ENCODE measurements at regions not wholly inside any gene's neighbourhood (a gene's known extent, or its start where the extent isn't known, plus 50 kb on each side); places are given as distances from the start of the nearest gene placed in this dataset.
"Not testable (repeated sequence)": the region's sequence is repeated elsewhere in the genome, so short reads cannot be mapped to it uniquely, and the experiment has no call there.

DNA sequence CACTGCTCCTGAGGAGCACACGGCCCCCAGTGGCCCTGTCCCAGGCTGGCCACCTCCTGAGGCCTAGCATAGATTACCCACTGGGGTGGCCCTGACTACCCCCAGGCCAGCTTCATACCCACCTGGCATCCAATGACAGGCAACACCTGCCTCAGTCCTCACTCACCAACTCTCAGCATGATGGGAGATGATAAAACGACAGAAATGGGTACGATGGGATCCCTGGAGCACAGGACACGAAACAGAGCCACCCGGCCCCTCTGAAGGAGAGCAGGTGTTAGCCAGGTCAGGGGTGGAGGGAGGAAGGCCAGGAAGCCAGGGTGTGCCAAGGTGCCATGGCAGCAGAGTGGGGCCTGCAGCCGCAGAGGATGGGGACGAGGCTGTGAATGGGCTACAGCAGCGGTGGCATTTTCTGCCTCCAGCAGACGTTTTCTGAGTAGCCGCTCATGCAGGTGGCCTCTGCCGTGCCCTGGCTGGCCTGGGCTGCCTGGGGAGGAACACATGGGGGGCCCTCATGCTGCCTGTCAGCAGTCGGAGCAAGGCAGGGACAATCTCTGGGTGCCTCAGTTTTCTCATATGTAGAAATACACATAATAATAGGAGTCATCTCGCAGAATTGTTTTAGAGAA lies 50.2 kb upstream of the FGF3 start:
- DNase-seq: no peak

GRCh38 chr11:69870766-69871165 lies 51.5 kb upstream of the FGF3 start:
- DNase-seq: no peak

DNA sequence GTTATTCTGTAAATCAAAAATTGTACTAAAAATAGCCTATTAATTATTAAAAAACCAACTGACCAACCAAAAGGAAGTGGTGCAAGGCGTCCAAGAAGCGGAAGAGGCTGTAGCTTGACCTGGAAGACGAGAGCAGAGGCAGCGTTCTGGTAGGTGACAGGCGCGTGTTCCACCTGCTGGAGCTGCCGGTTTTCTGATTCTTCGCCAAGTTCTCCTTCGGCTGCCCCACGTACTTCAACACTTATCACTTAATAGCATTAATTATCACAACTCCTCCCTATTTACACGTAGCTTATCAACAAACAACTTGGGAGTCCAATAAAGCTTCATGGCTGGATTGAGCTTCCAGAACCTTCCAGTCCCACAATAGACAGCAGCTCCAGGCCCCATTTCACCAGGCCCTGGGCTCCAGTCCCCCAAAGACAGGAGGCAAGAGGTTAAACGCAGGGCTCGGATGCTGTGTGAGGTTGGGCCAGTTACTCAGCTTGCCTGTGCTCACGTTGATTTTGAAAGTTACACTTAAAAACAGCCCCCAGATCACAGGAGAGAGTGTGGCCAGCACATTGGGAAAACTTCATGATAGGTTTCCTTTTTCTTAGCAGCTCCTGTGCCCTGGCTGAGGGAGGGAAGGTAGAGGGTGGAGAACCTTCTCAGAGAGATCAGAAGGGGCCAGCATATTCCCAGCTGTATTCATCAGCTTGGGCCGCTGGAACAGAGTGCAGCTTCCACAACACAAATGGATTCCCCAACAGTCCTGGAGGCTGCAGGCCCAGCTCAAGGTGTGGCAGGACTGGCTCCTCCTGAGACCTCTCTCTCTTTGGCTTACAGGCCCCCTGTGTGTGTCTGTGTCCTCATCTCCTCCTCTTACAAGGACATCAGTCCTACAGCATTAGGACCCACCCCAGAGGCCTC lies 54.2 kb upstream of the FGF3 start:
- DNase-seq: no peak

GRCh38 chr11:69874178-69874983 lies 55.2 kb upstream of the FGF3 start:
- no peak for DNase-seq

DNA sequence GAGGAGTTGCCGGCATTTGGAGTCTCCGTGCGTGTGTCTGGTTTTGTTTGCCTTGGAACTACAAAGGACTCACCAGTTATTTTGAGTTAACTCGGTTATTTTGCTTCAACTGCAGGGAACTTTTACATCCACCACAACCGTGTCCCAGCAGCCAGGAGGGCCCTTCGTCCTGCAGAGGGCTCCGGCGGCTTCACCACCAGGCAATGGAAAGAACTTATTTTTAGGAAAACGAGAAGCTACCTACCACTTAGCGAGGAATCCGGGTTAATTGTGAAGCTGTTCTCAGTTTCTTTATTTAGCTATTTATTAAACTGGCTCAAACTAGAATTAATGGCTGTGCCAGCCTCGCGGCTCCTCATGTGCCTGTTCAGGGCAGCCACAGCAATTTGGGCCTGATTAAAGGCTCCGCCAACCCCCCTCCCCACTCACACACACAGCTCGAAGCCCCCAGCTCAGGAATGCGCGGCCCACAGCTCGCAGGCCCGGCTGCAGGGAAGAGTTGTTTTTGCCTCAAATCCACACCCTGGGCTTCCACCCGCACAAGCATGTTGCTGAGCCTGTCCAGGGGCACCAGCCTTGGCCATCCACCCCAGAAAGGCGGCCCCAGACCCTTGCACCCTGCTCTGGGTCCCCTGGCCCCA lies 55.9 kb upstream of the FGF3 start:
- no peak for DNase-seq

DNA sequence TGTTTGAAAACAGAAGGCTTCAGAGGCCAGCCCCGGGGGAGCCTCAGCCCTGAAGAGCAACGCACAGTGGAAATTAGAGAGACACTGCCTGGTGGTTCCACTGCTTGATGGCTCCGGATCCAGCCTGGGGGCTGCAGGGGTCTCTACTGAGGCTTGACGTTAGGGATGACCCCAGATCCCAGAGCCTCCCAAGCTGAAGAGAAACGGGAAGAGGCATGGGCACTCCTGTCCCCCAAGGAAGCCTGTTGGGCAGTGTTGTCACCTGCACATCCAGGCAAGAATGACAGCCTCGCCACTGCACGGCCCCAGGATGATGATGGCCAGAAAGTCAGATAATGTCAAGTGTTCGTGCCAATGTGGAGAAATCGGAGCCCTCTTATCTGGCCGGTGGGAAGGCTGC lies 56.8 kb upstream of the FGF3 start:
- no peak for DNase-seq

DNA sequence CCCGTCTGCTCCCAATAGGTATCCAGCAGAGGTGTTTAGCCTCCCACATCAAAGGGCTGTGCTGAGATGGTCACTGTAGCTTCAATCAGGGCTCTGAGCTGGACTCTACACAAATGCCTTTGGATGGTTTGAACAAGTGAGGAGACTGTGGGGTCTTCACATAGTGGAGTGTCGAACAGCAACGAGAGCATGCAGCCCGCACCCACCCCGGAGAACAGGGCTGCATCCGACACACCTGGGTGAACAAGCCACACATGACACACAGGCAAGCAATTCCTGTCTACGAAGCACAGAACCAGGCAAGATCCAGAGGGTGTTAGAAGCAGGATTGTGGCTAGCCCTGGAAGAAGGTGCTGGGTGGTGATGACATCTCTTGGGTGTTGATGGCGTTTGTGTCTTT lies 58.0 kb upstream of the FGF3 start:
- DNase-seq: no peak

DNA sequence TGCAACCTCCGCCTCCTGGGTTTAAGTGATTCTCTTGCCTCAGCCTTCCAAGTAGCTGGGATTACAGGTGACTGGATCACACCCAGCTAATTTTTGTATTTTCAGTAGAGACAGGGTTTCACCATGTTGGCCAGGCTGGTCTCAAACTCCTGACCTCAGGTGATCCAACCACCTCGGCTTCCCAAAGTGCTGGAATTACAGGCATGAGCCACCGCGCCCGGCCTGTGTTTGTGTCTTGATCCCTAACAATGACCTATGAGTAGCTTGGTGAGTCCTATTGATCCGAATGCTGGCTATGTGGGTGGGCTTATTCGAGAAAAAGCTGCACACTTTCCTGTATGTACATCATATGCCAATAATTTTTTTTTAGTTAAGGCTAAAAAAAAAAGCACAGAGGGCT lies 58.5 kb upstream of the FGF3 start:
- DNase-seq: not testable (repeated sequence)

- no peak for DNase-seq
Measured at GRCh38 chr11:69878144-69878883, 59.1 kb upstream of the FGF3 start.

GRCh38 chr11:69878927-69879728 lies 59.9 kb upstream of the FGF3 start:
- DNase-seq: no peak

GRCh38 chr11:69879729-69880005 lies 60.5 kb upstream of the FGF3 start:
- no peak for DNase-seq

DNA sequence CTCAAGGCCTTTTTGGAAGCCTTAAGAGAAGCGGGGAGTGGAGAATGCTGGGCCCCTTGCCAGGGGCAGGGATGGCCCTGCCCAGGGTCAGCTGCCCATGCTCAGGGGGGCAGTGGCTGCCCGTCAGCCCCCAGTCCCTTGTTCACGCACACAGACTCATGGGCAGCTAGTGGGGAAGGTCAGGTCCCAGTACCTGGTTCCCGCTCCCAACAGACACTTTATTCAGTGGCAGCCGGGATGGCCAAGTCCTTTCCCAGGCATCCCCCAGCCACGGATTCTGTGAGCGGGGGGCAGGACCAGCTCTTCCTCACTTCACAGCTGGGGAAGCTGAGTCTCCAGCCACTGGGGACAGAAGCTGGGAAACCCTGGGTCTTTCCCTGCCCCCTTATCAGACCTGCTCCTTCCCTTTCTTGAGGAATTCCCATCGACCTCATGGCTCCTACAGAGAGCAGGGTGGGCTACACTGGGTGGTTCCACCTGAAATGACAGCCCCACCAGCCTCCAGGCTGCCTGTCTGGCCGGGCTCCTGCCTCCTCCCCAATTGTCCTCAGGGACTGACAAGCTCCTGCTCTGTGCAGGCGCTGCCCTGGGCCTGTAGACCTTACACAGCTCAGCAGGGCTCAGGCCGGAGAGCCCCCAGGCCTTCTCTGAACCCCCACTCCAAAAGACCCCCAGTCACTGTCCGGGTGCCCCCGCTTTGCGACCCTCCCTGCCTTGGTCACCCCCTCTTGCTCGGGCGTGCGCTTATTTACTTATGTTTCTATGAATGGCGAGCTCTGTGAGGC lies 61.0 kb upstream of the FGF3 start:
- no peak for DNase-seq

DNA sequence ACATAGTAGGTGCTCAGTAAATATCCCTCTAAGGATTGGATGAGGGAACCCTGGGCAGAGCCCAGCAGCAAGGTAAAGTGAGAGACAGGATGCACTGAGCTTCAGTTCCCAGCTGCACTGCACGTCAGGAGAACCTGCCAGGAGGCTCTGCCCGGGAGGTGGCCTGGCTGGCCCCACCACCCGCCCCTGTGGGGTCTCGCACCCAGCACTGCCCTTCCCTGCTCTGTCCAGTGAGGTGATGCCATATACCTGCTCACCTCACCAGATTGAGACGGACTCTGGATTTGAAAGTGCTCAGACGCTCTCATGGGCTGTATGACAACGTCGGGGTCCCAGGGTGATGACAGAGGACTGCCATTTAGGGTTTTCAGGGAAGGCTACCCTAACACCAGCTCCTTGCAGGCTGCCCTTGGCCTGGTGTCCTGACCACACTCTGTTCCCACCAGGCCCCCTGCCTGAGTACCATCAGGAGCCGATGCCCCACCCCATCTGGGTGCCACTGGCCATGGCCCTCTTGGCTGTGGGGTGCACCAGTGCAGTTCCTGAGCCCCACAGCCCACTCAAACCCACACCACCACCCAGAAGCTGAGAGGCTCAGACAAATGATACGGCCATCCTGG lies 61.7 kb upstream of the FGF3 start:
- no peak for DNase-seq

GRCh38 chr11:69881467-69882269 lies 62.5 kb upstream of the FGF3 start:
- DNase-seq: peak; percentile 5

DNA sequence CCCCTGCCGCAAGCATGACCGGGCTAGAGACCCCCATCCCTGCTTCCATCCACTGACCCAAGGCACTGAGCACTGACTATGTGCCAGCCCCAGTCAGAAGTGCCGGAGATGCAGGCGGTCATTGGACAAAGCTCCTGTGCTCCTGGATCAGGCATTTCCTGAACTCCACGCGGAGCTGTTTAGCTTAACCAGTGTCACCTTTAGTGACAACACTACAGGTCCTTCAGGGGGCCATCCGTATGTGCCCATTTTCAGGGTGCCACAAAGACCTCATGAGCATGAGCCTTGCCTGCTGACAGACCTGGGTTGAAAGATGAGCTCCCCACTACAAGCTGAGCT lies 63.0 kb upstream of the FGF3 start:
- no peak for DNase-seq

DNA sequence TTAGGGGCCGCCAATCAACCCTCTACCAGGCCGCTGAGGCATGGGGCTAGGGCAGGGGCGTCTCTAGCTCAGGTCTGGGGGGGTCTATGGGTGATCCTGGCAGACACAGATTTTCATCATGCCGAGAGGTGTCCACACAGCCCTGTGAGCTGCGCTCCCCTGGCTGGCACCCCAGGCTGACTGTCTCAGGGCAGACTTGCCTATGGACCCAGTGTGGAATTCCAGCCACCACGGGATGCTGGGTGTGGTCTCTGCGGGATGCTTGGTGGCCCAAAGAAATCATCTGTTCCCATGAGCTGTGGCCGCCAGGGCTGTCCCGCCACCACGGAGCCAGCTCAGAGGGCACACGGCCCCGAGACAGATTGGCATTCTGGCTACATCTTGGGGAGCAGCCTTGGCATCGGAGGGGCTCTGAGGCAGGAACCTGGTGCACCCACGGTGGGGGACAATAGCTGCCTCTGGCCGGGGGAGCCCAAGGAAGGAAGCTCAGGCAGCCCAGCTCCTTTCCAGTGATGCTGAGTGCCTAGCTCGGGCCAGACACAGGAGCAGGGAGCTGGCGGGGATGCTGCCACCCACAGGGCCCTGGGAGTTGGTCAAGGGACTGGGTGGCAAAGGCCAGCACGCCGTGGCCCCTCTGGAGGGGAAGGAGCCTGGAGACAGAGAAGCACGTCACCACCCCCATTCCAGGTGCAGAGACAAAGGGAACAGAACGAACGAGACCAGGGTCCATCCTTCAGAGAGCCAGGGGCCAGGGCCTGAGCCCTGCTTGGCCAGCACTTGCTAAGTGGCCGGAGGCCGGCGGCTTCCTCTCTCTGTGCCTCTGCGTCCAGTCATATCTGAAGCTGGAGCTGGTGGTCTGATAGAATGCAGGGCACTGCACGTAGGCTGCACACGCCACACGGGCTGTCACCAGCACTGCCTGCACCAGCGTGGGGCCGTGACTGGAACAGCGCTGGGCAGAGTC lies 64.4 kb upstream of the FGF3 start:
- no peak for DNase-seq

GRCh38 chr11:69884286-69884685 lies 65.1 kb upstream of the FGF3 start:
- DNase-seq: no peak

GRCh38 chr11:69884751-69885150 lies 65.5 kb upstream of the FGF3 start:
- no peak for DNase-seq

Data from dermis blood vessel endothelial cell (primary cell).